Loucy (cell line): ENCODE measurements at regions not wholly inside any gene's neighbourhood (a gene's known extent, or its start where the extent isn't known, plus 50 kb on each side); places are given as distances from the start of the nearest gene placed in this dataset.

ENCODE experiments used
- H2AFZ ChIP-seq: fragments of 200-600 bp; sonication (generic); 2 replicates; pipeline ENCODE4 v1.6.0; 2016; ENCODE audit warnings: antibody characterized with exemption, mild to moderate bottlenecking, low read length, moderate library complexity
- H3F3A ChIP-seq: fragments of 200-600 bp; 2 replicates; pipeline ENCODE4 v1.6.0; 2016; ENCODE audit warnings: antibody characterized with exemption, low read depth, mild to moderate bottlenecking
- H3K27me3 ChIP-seq: fragments of 200-600 bp; sonication (generic); 2 replicates; pipeline ENCODE4 v1.6.1; 2014; ENCODE audit warnings: low read length, mild to moderate bottlenecking; ENCODE audit not compliant: insufficient read depth, poor library complexity, severe bottlenecking
- H3K36me3 ChIP-seq: fragments of 200-600 bp; sonication (generic); 2 replicates; pipeline ENCODE4 v1.6.1; 2016; ENCODE audit warnings: low read length; ENCODE audit not compliant: insufficient read depth
- H3K4me1 ChIP-seq: fragments of 200-600 bp; sonication (generic); 2 replicates; pipeline ENCODE4 v1.5.1; 2014; ENCODE audit warnings: low read length, mild to moderate bottlenecking; ENCODE audit not compliant: insufficient read depth, poor library complexity, severe bottlenecking
- H3K4me2 ChIP-seq: fragments of 200-600 bp; sonication (generic); 2 replicates; pipeline ENCODE4 v1.6.0; 2014; ENCODE audit warnings: antibody characterized with exemption, low read length, low read depth, mild to moderate bottlenecking; ENCODE audit not compliant: poor library complexity, severe bottlenecking
- H3K4me3 ChIP-seq: fragments of 200-600 bp; sonication (generic); 2 replicates; pipeline ENCODE4 v1.5.1; 2014; ENCODE audit warnings: low read length, mild to moderate bottlenecking, mixed read lengths; ENCODE audit not compliant: poor library complexity, severe bottlenecking
- H3K79me2 ChIP-seq: fragments of 200-600 bp; sonication (generic); 2 replicates; pipeline ENCODE4 v1.6.1; 2014; ENCODE audit warnings: low read length; ENCODE audit not compliant: insufficient read depth
- H3K9ac ChIP-seq: fragments of 200-600 bp; sonication (generic); 2 replicates; pipeline ENCODE4 v1.6.0; 2014; ENCODE audit warnings: mild to moderate bottlenecking, low read depth, low read length, moderate library complexity; ENCODE audit not compliant: poor library complexity, severe bottlenecking
- H3K9me2 ChIP-seq: fragments of 200-600 bp; sonication (generic); replicated peaks from 2 replicates; pipeline ENCODE4 v1.6.1; 2016; ENCODE audit warnings: low read depth, low read length, mixed read lengths
- H3K9me3 ChIP-seq: fragments of 200-600 bp; sonication (generic); 2 replicates; pipeline ENCODE4 v1.6.1; 2014; ENCODE audit warnings: mild to moderate bottlenecking, antibody characterized with exemption, low read length, low read depth; ENCODE audit not compliant: insufficient read depth
- H4K20me1 ChIP-seq: fragments of 200-600 bp; sonication (generic); 2 replicates; pipeline ENCODE4 v1.6.0; 2014; ENCODE audit warnings: antibody characterized with exemption, low read length, mild to moderate bottlenecking; ENCODE audit not compliant: insufficient read depth, poor library complexity, severe bottlenecking
- CTCF ChIP-seq: fragments of 200-600 bp; sonication (generic); conservative IDR thresholded peaks from 2 replicates; pipeline ENCODE4 v1.5.1; 2014; ENCODE audit warnings: mild to moderate bottlenecking, antibody characterized with exemption, low read length
- EZH2phosphoT487 ChIP-seq: fragments of 200-600 bp; IDR thresholded peaks from 2 replicates; pipeline ENCODE4 v1.6.1; 2018; ENCODE audit warnings: antibody characterized with exemption, mild to moderate bottlenecking, moderate library complexity, borderline replicate concordance

DNA sequence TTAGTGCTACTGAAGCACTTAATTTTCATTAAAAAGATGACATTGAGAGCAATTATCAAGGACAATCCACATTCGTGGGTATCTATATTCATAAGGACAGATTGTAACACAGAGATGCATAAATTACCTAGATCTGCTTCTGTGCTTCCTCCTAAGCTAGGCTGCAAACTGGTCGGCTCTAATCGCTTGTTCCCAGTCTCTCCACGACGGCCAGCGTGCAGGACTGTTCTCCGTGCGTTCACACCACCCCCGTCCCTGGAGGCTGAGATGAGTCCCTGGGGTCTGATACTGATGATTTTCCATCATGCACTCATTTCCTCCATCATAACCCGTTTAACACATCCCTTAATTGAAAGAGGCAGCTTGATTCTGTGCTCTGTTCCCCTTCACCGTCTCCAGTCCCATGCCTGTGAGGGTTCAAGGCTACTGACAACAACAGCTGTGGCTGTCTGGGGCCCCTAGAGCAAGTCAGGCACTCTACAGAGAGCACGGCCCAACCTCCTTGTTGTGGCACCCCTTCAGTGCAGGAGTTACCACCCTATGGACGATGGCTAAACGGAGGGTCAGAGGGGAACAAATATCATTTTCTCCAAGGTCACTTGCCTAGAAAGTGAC, 469.6 kb downstream of the NPHP4 start:
- Histone ChIP-seq H3K9me2 (no peaks in the 10 kb centered on the region), H3K9me3 (no peaks in the 10 kb centered on the region; the same call in 1 of the 2 replicates), H4K20me1 (no peaks in the 10 kb centered on the region), H3K4me1 (no peaks in the 10 kb centered on the region), H3K27me3 (no peaks in the 10 kb centered on the region), H2AFZ (no peak overlapping the region), H3K4me3 (no peak overlapping the region), H3K4me2 (no peak overlapping the region), H3F3A (no peaks in the 10 kb centered on the region), H3K36me3 (no peaks in the 10 kb centered on the region), H3K9ac (no peak overlapping the region), H3K79me2 (no peaks in the 10 kb centered on the region)
- TF ChIP-seq EZH2phosphoT487, result no peak
- no peak for TF ChIP-seq CTCF

DNA sequence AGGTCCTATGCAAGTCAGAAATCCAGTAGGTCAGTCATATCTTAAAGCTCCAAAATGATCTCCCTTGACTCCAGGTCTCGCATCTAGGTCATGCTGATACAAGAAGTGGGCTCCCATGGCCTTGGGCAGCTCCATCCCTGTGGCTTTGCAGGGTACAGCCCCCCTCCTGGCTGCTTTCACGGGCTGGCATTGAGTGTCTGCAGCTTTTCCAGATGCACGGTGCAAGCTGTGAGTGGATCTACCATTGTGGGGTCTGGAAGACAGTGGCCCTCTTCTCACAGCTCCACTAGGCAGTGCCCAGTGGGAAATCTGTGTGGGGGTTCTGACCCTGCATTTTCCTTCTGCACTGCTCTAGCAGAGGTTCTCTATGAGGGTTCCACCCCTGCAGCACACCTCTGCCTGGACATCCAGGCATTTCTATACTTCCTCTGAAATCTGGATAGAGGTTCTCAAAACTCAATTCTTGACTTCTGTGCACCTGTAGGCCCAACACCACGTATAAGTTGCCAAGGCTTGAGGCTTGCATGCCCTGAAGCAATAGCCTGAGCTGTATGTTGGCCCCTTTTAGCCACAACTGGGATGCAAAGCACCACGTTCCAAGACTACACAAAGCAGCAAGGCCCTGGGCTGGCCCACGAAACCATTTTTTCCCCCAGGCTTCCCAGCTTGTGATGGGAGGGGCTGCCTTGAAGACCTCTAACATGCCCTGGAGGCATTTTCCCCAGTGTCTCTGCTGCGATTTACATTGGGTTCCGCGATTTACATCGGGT, 472.7 kb downstream of the NPHP4 start:
- Histone ChIP-seq H3K27me3 (no peaks in the 10 kb centered on the region), H3K4me3 (no peak overlapping the region), H2AFZ (no peak overlapping the region), H3K9ac (no peak overlapping the region), H3F3A (no peaks in the 10 kb centered on the region), H3K36me3 (no peaks in the 10 kb centered on the region), H4K20me1 (no peaks in the 10 kb centered on the region), H3K4me2 (no peak overlapping the region), H3K9me2 (no peaks in the 10 kb centered on the region), H3K9me3 (no peaks in the 10 kb centered on the region), H3K4me1 (no peaks in the 10 kb centered on the region), H3K79me2 (no peaks in the 10 kb centered on the region)
- no peak for TF ChIP-seq EZH2phosphoT487
- no peak for TF ChIP-seq CTCF

GRCh38 chr1:5516756-5517155, 475.5 kb downstream of the NPHP4 start:
- Histone ChIP-seq H3K4me1 (no peaks in the 10 kb centered on the region), H3K9me3 (no peaks in the 10 kb centered on the region), H3K9ac (no peak overlapping the region), H2AFZ (no peak overlapping the region), H3F3A (no peaks in the 10 kb centered on the region), H3K9me2 (no peaks in the 10 kb centered on the region), H3K36me3 (no peaks in the 10 kb centered on the region), H3K79me2 (no peaks in the 10 kb centered on the region), H4K20me1 (no peaks in the 10 kb centered on the region), H3K27me3 (no peaks in the 10 kb centered on the region), H3K4me2 (no peak overlapping the region), H3K4me3 (no peak overlapping the region)
- TF ChIP-seq CTCF, result no peak
